Type B pancreatic cell (in vitro differentiated cells): ENCODE measurements at regions not wholly inside any gene's neighbourhood (a gene's known extent, or its start where the extent isn't known, plus 50 kb on each side); places are given as distances from the start of the nearest gene placed in this dataset.

Source experiments
- DNase-seq: peaks from one replicate; pipeline ENCODE4 v3.0.0; 2021; ENCODE audit warnings: mixed read lengths; ENCODE audit not compliant: unreplicated experiment; ENCODE audit errors: extremely low spot score
- H3K27ac Mint-ChIP-seq: 2 replicates; pipeline ENCODE4 v1.8.0; 2021; ENCODE audit warnings: mild to moderate bottlenecking, mixed read lengths
- H3K27me3 Mint-ChIP-seq: 2 replicates; pipeline ENCODE4 v1.8.0; 2021; ENCODE audit warnings: mixed read lengths
- H3K36me3 Mint-ChIP-seq: 2 replicates; pipeline ENCODE4 v1.8.0; 2021; ENCODE audit warnings: mixed read lengths
- H3K4me1 Mint-ChIP-seq: one replicate; pipeline ENCODE4 v1.8.0; 2021; ENCODE audit warnings: mixed read lengths; ENCODE audit not compliant: unreplicated experiment
- H3K4me3 Mint-ChIP-seq: 2 replicates; pipeline ENCODE4 v1.8.0; 2021; ENCODE audit warnings: mild to moderate bottlenecking, mixed read lengths
- H3K9me3 Mint-ChIP-seq: 2 replicates; pipeline ENCODE4 v1.8.0; 2021; ENCODE audit warnings: mixed read lengths
- CTCF ChIP-seq: fragments of 200-600 bp; sonication (generic); conservative IDR thresholded peaks from 2 replicates; pipeline ENCODE4 v1.5.0; 2021; ENCODE audit warnings: antibody characterized with exemption, mild to moderate bottlenecking

GRCh38 chr4:64545593-64545992, 136.3 kb upstream of the TECRL start:
- H3K27me3 Mint-ChIP-seq, result no peaks in the 10 kb centered on the region
- no peaks in the 10 kb centered on the region for H3K36me3 Mint-ChIP-seq
- no peaks in the 10 kb centered on the region for H3K4me1 Mint-ChIP-seq

GRCh38 chr4:64539234-64539849, 130.1 kb upstream of the TECRL start:
- no peak for DNase-seq
- TF ChIP-seq CTCF, result peak; percentile 93
- no peak overlapping the region for H3K4me3 Mint-ChIP-seq
- H3K36me3 Mint-ChIP-seq, result no peaks in the 10 kb centered on the region
- no peaks in the 10 kb centered on the region for H3K4me1 Mint-ChIP-seq
- no peaks in the 10 kb centered on the region for H3K27me3 Mint-ChIP-seq
- no peaks in the 10 kb centered on the region for H3K9me3 Mint-ChIP-seq
- H3K27ac Mint-ChIP-seq, result no peak overlapping the region

More at GRCh38 chr4:64545593-64545992, 136.3 kb upstream of the TECRL start:
- DNase-seq, result no peak
- Mint-ChIP-seq H3K9me3 (no peaks in the 10 kb centered on the region), H3K27ac (no peak overlapping the region), H3K4me3 (no peak overlapping the region)
- TF ChIP-seq CTCF, result no peak

- Mint-ChIP-seq H3K27ac (no peak overlapping the region), H3K9me3 (no peaks in the 10 kb centered on the region)
Observed at GRCh38 chr4:64538219-64538618, 129.0 kb upstream of the TECRL start.

GRCh38 chr4:64533637-64534036, 124.4 kb upstream of the TECRL start:
- DNase-seq, result no peak
- no peak overlapping the region for H3K4me3 Mint-ChIP-seq
- no peaks in the 10 kb centered on the region for H3K4me1 Mint-ChIP-seq
- no peaks in the 10 kb centered on the region for H3K9me3 Mint-ChIP-seq
- H3K36me3 Mint-ChIP-seq, result no peaks in the 10 kb centered on the region
- H3K27ac Mint-ChIP-seq, result no peak overlapping the region
- no peak for TF ChIP-seq CTCF
- no peaks in the 10 kb centered on the region for H3K27me3 Mint-ChIP-seq

More at GRCh38 chr4:64538219-64538618, 129.0 kb upstream of the TECRL start:
- no peaks in the 10 kb centered on the region for H3K27me3 Mint-ChIP-seq
- no peaks in the 10 kb centered on the region for H3K36me3 Mint-ChIP-seq
- no peaks in the 10 kb centered on the region for H3K4me1 Mint-ChIP-seq
- peak; percentile 35 for TF ChIP-seq CTCF
- no peak for DNase-seq
- no peak overlapping the region for H3K4me3 Mint-ChIP-seq

- Mint-ChIP-seq H3K27me3 (no peaks in the 10 kb centered on the region), H3K36me3 (no peaks in the 10 kb centered on the region), H3K4me3 (no peak overlapping the region), H3K27ac (no peak overlapping the region), H3K4me1 (no peaks in the 10 kb centered on the region), H3K9me3 (no peaks in the 10 kb centered on the region)
- no peak for DNase-seq
- no peak for TF ChIP-seq CTCF
Observed at GRCh38 chr4:64533159-64533558, 123.9 kb upstream of the TECRL start.

GRCh38 chr4:64520421-64520820, 111.2 kb upstream of the TECRL start:
- H3K9me3 Mint-ChIP-seq, result no peaks in the 10 kb centered on the region
- no peaks in the 10 kb centered on the region for H3K4me1 Mint-ChIP-seq
- no peaks in the 10 kb centered on the region for H3K36me3 Mint-ChIP-seq
- TF ChIP-seq CTCF, result no peak
- no peaks in the 10 kb centered on the region for H3K27me3 Mint-ChIP-seq
- no peak overlapping the region for H3K27ac Mint-ChIP-seq
- no peak overlapping the region for H3K4me3 Mint-ChIP-seq
- DNase-seq, result no peak
